ENCODE measurements at regions not wholly inside any gene's neighbourhood (a gene's known extent, or its start where the extent isn't known, plus 50 kb on each side); places are given as distances from the start of the nearest gene placed in this dataset.

- Histone ChIP-seq H3K27ac (ENCODE audit: low read depth in 1 of 2, low read length in 2 of 2) (no peak overlapping the region), H3K4me3 (ENCODE audit: low read length) (no peak overlapping the region), H3K4me1 (ENCODE audit: insufficient read depth, low read length) (peaks cover 21% of the 10 kb centered on the region), H3K9me3 (ENCODE audit: control insufficient read depth in 1 of 2, insufficient read depth in 1 of 2, low read length in 2 of 2) (no peaks in the 10 kb centered on the region), H3K27me3 (ENCODE audit: control insufficient read depth in 1 of 2, insufficient read depth in 2 of 2, low read length in 2 of 2) (no peaks in the 10 kb centered on the region), H3K36me3 (ENCODE audit: insufficient read depth, low read length) (no peaks in the 10 kb centered on the region)
- TF ChIP-seq, protein P1, sequence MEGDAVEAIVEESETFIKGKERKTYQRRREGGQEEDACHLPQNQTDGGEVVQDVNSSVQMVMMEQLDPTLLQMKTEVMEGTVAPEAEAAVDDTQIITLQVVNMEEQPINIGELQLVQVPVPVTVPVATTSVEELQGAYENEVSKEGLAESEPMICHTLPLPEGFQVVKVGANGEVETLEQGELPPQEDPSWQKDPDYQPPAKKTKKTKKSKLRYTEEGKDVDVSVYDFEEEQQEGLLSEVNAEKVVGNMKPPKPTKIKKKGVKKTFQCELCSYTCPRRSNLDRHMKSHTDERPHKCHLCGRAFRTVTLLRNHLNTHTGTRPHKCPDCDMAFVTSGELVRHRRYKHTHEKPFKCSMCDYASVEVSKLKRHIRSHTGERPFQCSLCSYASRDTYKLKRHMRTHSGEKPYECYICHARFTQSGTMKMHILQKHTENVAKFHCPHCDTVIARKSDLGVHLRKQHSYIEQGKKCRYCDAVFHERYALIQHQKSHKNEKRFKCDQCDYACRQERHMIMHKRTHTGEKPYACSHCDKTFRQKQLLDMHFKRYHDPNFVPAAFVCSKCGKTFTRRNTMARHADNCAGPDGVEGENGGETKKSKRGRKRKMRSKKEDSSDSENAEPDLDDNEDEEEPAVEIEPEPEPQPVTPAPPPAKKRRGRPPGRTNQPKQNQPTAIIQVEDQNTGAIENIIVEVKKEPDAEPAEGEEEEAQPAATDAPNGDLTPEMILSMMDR (IDR thresholded peaks at IDR 0.05): no peak
- no peaks in the 10 kb centered on the region for H3K27me3 Mint-ChIP-seq
- H3K36me3 Mint-ChIP-seq (ENCODE audit: low read depth): no peaks in the 10 kb centered on the region
- no peak overlapping the region for H3K4me3 Mint-ChIP-seq
- DNase-seq (peak in 1 of 14 experiments; percentile 30), ATAC-seq (ENCODE audit: poor library complexity) (no peak)
- ChIA-PET CTCF (interaction anchor here (4.2 kb wide), 1 partner anchor 12 kb away, joined by 20 read pairs; no protein-coding TSS in a partner anchor), POLR2A (interaction anchor here (1.2 to 1.8 kb wide), 6 partner anchors 185 to 497 kb away, joined by 4 to 12 read pairs (median 6); partner anchors contain the start of genes UBL3 and USPL1)
- H3K4me1 Mint-ChIP-seq (ENCODE audit: low read depth): peaks cover 48% of the 10 kb centered on the region
- intact Hi-C loops (cut with DNase I, micrococcal nuclease): no loop called here
- no peaks in the 10 kb centered on the region for H3K9me3 Mint-ChIP-seq
- no peak overlapping the region for H3K27ac Mint-ChIP-seq
Observed at GRCh38 chr13:30120133-30120822, 187.1 kb downstream of the KATNAL1 start.

DNA sequence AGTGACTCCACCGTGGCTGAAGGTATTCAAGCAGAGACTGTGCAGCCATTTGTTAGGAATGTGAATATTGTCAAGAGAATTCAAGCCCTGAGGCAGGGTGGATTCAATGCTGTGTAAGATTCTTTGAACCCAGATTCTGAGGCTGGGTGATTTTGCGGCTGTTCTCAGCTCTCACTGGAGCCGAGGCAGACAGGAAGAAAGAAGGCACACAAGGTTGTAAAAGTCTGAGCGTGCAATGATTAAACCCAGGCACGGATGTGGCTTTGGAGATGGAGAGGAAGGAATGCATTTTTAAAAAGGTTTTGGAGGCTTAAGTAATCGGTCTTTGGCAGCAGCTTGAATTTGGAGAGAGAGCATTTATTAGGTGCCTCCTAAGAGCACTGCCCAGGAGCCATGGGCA is 187.9 kb downstream of the KATNAL1 start:
- Mint-ChIP-seq H3K27me3 (no peaks in the 10 kb centered on the region), H3K9me3 (no peaks in the 10 kb centered on the region), H3K4me3 (peak overlapping the region; percentile 6), H3K4me1 (ENCODE audit: low read depth) (peaks cover 52% of the 10 kb centered on the region), H3K36me3 (ENCODE audit: low read depth) (no peaks in the 10 kb centered on the region), H3K27ac (peak overlapping the region; percentile 12)
- Histone ChIP-seq H3K4me1 (ENCODE audit: insufficient read depth, low read length) (peaks cover 25% of the 10 kb centered on the region), H3K9me3 (ENCODE audit: control insufficient read depth in 1 of 2, insufficient read depth in 1 of 2, low read length in 2 of 2) (no peaks in the 10 kb centered on the region), H3K4me3 (ENCODE audit: low read length) (no peak overlapping the region), H3K36me3 (ENCODE audit: insufficient read depth, low read length) (no peaks in the 10 kb centered on the region), H3K27ac (ENCODE audit: low read depth in 1 of 2, low read length in 2 of 2) (no peak overlapping the region), H3K27me3 (ENCODE audit: control insufficient read depth in 1 of 2, insufficient read depth in 2 of 2, low read length in 2 of 2) (no peaks in the 10 kb centered on the region)
- CTCF ChIA-PET: no interaction called here
- TF ChIP-seq, protein P1 (IDR thresholded peaks at IDR 0.05): no peak
- peak in 8 of 14 experiments; percentile 18 to 58 (median 46) for DNase-seq
- peak; percentile 63 for ATAC-seq (ENCODE audit: poor library complexity)
- POLR2A ChIA-PET: interaction anchor here (0.5 to 1.8 kb wide), 11 partner anchors 13 to 498 kb away, joined by 3 to 12 read pairs (median 4); partner anchors contain the start of genes HMGB1, UBL3 and USPL1
- intact Hi-C loops (cut with DNase I, micrococcal nuclease): loop anchor here (5.0 kb wide), 2 partner anchors 343 to 683 kb away; no protein-coding TSS in a partner anchor

DNA sequence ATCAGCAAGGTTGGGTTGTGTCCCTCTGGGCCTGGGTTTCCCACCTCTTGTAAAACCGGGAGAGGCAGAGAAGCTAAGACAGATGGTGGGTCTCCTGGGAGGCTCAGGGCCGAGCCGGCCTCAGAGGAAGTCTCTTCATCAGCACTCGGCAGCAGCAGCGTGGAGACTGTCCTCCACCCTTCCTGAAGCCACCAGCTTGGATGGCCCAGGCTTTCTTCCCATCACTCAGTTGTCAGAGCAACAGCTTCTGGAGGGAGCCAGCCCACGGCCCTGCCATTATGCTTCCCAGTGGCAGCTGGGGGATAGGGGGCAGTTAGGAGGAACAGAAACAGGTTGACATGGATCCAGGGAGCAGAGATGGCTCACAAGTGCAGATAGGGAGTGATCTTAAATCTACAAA is 191.0 kb downstream of the KATNAL1 start:
- POLR2A ChIA-PET: no interaction called here
- H3K4me3 Mint-ChIP-seq: no peak overlapping the region

More for the DNA sequence above, 191.0 kb downstream of the KATNAL1 start:
- Mint-ChIP-seq H3K36me3 (ENCODE audit: low read depth) (no peaks in the 10 kb centered on the region), H3K9me3 (no peaks in the 10 kb centered on the region), H3K27ac (no peak overlapping the region), H3K4me1 (ENCODE audit: low read depth) (peaks cover 60% of the 10 kb centered on the region), H3K27me3 (no peaks in the 10 kb centered on the region)
- no peak overlapping the region for H3K27ac ChIP-seq (ENCODE audit: low read depth in 1 of 2, low read length in 2 of 2)
- peaks cover 36% of the 10 kb centered on the region for H3K4me1 ChIP-seq (ENCODE audit: insufficient read depth, low read length)
- TF ChIP-seq, protein P1 (IDR thresholded peaks at IDR 0.05): no peak
- no peaks in the 10 kb centered on the region for H3K9me3 ChIP-seq (ENCODE audit: control insufficient read depth in 1 of 2, insufficient read depth in 1 of 2, low read length in 2 of 2)
- intact Hi-C loops (cut with DNase I, micrococcal nuclease): loop anchor here (5.0 kb wide), 2 partner anchors 346 to 686 kb away; no protein-coding TSS in a partner anchor
- H3K36me3 ChIP-seq (ENCODE audit: insufficient read depth, low read length): no peaks in the 10 kb centered on the region
- no peak overlapping the region for H3K4me3 ChIP-seq (ENCODE audit: low read length)
- no peaks in the 10 kb centered on the region for H3K27me3 ChIP-seq (ENCODE audit: control insufficient read depth in 1 of 2, insufficient read depth in 2 of 2, low read length in 2 of 2)
- CTCF ChIA-PET: interaction anchor here (4.7 to 6.1 kb wide), 3 partner anchors 16 to 607 kb away, joined by 35 to 100 read pairs (median 42); no protein-coding TSS in a partner anchor
- DNase-seq: no peak
- ATAC-seq (ENCODE audit: poor library complexity): no peak
